DMS153 treated with DMSO at 0.1 percent for 48 hours (cell line): ENCODE measurements at regions not wholly inside any gene's neighbourhood (a gene's known extent, or its start where the extent isn't known, plus 50 kb on each side); places are given as distances from the start of the nearest gene placed in this dataset.

ENCODE experiments used
- DNase-seq: peaks from one replicate; lab custom pipeline; 2025; ENCODE audit not compliant: unreplicated experiment; lab: John Stamatoyannopoulos, UW

DNA sequence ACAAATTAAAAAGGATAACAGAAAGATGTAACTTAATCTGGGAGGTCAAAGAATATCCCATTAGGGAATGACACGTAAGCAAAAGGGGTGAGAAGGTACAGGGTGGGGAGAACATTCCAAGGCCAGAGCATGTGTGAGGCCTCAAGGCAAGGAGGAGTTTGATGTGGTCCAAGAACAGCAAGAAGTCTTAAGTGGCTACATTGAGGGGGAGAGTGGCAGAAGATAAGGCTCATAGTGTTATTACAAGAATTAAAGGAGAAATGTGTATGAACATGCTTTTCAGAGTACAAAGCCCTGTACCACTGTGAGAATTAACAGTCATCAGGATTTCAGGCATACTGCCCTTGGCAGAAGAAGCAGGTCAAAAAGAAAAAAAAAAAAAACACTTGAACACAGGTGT, 174.4 kb upstream of the ERBB4 start:
- DNase-seq, result no peak

DNA sequence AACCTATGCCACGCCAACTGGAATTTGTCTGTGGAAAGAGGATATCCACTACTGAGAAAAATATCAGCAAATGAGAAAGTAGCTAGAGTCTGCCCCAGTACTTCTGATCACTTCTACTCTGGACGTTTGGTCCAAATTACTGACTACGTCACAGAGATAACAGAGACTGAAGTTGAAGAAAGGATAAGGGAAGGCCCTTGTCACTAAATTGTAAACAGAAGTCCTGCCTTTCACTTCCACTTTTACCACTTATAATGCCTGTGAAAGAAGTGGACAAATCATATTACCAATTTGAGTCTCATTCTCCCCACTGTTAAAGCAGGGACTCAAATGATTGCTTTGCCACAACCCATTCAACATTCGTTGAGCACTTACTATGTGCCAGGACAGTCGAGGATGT, 173.9 kb upstream of the ERBB4 start:
- DNase-seq, result no peak

DNA sequence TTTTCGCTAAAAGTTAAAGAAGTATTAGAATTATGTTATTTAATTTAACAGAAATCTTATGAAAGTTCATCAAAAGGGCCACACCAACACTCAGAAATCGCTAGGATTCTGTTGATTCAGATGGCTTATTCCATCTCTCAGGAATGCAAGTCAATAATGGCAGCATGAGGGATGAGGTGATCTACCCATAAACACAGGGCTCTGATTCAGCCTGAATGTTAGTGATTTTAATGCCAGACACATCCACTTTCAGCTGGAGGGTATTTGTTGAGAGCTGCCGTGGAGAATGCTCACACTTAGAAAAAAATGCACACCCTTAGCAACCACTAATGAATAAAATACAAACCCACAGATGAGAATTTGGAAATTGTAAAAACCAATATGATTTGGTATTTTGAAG, 173.3 kb upstream of the ERBB4 start:
- DNase-seq, result no peak

DNA sequence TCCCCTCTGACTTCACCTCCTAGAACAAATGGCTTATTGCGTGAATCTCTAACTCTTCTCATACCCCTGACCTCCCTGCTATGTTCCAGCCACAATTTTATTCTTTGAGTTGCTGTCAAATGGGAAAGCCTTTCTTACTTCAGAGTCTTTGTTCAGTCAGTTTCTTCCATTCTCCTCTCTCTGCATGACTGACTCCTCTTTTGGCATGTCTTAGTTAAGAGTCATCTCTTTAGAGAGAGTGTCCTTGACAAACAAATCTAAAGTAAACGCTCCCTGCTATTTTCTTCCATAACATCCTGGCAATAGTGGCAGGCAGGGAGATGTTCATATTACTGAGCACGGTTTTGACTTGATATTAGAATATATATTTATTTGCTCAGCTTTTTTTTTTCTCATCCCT, 170.7 kb upstream of the ERBB4 start:
- DNase-seq, result no peak

DNA sequence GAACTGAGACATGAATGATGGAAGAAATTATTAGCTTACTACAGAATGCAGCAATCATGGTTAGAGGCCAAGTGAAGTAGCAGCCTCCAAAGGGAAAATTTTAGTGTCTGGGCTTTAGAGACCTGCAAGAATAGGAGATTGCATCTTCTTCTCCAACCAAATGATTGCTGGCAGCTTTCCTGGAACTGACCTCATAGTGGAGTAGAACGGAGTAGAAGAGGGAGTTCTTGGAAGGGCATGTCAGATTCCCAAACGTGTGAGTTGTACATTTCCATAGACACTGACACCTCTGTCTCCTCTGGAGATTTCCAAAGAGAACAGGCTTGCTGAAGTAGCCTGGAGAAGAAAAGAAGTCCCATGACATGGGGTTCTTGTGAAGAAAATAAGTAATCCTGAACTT, 169.8 kb upstream of the ERBB4 start:
- no peak for DNase-seq

DNA sequence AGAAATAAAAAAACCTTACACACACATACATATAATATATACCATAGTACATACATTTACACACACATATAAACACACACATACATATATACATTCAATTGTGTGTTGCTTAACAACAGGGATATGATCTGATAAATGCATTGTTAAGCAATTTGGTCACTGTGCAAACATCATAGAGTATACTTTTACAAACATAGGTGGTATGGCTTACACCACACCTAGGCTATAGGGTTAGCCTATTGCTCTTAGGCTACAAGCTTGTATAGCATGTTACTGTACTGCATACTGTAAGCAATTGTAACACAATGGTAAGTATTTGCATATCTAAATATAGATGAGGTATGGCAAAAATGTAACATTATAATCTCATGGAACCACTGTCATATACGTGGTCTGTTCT, 156.8 kb upstream of the ERBB4 start:
- DNase-seq, result no peak

DNA sequence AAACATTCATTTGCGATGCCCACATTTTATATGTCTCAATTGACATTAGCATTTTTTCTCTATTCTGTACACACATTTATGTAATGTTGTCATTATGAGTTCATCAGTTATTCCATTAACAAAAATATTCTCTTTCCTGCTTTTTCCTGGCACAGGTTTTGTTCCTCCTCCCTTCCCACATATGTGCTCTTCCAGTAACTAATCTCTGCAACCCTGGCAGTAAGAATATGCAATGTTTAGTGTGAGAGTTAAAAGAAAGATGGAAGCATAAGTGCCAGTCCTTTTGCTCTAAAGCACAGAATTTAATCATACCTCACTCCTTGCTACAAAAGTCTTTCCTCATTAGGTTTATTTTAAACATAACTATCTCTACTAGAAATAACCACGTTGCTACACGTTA, 155.8 kb upstream of the ERBB4 start:
- no peak for DNase-seq

DNA sequence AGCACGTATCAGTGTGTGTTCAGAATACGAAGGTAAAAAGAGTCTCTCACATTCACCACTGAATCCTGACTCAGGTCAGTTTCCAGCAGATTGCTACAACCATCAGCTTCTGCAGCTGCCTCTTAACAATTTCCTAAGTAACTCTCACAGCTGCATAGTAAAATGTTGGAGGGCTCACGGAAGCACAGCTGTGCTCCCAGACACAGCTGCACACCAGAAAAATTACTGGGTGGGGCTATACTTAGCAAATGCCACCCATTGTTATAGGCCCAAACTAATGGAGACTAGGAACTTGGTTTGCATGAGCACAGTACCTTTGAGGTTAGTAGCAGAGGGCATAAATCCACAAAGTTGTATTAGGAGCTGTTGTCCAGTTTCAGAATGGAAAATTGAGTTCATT, 153.9 kb upstream of the ERBB4 start:
- DNase-seq, result no peak

DNA sequence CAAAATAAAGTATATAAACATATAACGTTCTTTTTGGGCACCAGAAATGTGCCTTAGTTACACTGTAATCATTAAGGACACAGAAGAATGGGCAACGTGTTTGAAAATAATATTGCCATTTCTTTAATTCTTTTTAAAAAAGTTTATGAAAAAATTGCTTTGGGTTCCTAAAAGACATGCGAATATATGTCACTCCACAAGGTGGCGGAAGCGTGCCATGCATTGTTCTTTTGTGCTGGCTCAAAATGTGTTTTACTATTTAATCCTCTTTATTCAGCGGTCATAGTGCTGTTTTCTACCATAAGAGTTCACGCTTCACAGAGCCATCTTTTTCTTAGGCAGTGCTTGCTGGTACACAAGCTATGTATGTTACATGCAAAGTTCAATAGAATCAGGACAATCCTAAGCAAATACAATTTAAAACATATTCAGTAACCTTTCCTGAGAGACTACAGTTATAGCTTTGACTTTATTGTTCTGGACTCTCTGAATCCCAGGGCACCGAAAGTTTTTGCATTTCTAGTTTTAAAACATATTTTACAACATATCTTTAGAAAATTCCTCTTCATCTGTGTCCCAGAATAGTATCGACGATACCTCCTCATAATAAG, 147.8 kb upstream of the ERBB4 start:
- DNase-seq, result peak; percentile 27

DNA sequence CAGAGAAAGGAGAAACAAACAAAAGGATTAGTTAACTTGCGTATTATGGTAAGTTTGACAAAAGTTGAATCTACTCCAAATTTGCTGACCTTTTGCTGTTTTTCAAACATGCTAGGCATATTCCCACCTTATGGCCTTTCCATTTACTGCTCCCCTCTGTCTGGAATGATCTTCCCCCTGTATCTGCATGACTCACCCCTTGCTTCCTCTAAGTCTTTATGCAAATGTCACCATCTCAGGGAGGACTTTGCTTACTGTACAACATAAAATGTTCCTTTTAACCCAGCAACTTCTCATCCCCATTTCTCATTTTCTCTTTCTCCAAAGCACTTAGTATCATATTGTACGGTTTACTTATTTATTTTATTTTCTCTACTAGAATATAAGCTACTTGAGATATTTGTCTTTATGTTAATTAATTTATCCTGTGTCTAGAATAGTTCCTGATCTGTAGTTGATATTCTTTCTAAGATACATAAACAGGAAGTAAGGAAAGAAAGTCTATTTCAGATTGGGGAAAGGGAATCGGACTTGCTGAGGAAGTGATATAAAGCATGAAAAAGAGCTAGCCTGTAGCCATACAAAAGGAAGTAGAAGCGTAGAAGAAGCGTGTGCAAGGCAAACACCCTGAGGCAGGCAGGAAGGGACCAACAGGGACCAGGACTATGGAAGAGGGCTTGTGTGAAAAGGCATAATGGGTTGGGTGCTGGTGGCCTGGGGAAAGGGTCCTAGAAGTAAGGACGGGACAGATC, 144.9 kb upstream of the ERBB4 start:
- DNase-seq, result no peak

DNA sequence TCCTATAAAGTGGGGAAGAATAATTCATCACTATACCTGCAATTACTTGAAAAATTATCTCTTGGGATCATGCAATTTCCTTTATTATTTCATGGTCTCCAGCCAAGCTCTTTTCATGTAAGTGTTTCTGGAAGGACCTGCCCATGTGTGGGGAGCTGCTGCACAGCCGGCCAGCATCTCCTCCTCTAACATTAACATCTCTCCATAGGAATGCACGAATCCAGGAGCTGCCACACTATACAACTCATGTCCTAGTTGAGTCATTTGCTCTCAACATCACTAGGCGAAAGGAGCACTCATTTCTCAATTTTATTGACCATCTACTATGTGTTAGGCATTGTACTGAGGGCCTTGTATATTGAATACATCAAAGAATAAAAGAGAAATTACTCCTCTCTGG, 144.3 kb upstream of the ERBB4 start:
- DNase-seq, result no peak

DNA sequence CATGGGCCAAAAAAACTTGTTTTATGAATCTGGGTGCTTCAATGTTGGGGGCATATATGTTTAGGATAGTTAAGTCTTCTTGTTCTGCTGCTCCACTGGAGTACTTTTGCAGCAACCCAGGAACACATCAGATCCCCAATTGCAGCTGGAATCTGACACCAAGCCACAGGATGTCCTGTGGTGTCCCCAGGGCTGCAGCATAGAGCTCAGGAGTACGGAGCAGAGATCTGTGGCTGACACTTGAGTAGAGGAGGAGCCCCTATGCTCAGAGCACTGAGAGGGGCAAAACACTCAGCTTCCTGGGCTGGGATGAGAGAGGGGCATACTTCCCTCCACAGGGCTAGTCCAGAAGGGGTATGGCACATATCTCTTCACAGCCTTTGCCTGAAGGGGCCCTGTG, 138.9 kb upstream of the ERBB4 start:
- no peak for DNase-seq

DNA sequence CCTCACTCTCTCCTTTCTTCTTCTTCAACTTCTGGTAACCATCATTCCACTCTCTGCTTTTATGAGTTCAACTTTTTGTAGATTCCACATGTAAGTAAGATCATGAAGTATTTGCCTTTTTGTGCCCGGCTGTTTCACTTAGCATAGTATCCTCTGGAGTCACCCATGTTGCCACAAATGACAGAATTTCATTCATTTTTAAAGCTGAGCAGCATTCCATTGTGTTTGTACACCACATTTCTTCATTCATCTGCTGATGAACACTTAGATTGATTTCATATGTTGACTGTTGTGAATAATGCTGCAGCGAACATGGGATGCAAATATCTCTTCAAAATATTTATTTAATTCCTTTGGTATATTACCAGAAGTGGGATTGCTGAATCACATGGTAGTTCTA, 133.6 kb upstream of the ERBB4 start:
- no peak for DNase-seq

DNA sequence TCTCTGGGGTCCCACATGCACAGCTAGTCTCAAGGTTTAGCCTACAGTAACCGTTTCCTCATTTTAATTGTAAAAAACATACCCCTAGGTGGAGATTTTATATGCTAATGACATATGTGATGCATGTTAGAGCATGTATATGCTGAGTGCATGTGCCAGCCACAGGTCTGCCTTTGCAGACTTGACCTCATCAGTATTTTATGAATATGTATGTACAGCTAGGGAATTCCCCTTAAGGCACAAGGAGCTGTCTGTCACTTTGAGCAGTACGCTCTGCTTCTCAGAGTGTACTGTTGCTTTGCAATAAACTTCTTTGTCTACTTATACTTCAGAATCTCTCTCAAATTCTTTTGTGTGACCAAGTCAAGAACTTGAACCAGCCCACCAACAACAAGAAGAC, 131.2 kb upstream of the ERBB4 start:
- no peak for DNase-seq

DNA sequence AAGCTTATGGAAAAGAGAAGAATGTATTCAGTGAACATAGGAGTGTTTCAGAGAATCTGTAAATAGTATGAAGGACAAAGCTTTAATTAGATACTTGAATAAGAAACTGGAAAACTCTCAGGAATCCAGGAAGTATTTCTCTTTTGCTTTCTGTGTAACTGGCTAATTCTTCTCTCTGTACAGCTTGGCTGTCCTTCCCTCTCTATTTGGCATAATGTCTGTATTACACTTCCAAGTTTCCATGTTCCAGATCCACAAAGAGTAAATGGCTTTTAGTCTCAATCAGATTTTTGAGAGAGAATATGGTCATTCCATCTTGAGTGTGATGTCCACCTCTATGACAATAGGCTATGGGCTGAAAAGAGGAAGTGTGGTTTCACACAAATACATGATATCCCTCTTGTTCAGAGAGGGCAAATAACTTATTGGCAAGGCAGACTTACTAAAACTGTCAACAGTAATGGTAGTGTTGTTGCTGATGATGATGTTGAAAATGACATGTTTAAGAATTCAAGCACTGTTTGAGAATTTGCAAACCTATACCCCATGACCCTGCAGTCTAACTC, 129.2 kb upstream of the ERBB4 start:
- no peak for DNase-seq

DNA sequence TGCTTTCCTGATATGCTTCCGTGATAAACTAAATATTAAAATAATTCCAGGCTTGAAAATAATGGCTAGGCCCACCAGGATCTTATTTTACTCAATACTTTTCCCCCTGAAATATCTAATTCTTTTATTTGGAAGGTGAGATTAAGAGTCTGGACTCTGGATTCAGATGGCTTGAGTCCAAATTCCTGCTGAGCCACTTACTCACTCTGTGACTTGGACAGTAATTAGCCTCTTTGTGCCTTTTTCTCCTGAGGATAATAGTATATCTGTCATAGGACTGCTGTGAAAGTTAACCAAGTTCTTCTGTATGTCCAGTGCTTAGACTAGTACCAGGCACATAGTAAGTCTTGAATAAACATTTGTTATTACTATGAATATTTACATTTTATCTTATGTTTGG, 127.3 kb upstream of the ERBB4 start:
- no peak for DNase-seq

DNA sequence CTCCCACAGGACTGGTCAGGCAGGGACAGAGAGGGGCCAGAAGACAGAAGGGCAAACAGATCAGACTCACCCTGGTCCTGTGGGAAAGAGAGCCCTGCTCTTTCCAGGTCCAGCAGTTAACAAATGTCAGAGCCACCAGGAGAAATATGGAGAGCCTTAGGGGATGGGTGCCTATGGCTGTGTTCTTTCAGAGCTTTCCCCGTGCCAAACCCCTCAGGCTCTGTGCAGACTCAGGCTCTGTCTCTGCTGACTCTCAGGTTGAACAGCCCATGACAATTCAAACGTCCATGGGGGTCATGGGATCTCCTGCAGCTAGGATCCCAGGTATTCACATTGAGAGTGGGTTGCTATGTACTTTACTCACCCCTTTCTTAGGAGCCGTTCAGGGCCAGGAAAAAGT, 120.8 kb upstream of the ERBB4 start:
- no peak for DNase-seq

DNA sequence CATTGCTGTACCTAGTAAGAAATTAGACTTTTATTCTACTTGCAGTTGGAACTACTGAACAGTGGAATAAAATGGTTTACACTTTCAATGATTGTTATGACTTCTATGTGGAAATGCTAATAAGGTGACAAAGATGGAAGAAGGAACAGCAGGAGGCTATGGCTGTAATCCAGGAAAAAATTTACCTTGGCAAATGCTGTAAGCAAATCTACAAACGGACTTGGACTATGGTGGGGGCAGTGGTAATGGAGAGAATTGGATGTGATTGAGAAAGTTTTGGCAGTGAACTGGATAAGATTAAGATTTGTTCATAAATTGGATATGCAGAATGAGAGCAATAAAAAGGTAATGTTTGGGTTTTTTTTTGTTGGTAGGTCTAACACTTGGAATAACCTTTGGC, 111.0 kb upstream of the ERBB4 start:
- no peak for DNase-seq

DNA sequence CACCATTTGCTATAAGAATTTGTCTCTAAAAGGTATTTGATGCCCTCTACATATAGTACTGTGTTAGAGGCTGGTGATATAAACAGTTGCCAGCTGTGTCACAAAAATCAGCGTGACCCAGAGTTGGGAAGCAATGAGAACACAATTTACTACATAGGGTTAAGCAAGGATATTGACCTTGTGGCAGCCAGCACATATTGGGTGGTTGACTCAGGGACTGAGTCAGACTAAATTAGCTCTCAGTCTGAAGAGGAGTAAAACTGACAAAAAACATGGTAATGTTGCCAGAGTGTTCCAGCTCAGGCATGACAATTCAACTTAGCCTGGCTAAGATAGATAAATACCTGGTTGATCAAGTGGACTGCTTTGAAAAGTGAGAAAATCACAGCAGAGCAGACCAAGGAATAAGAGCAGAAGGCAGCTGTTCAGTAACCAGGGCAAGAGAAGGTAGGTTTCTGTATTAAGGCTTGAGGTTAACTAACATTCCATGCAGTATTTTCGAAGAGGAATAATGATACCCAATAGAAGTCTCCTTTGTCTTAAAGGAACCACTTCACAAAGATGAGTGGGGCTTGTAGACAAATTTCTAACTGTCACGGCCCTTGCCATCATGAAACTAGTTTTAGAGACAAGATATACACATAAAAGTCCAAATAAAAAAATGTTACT, 108.2 kb upstream of the ERBB4 start:
- DNase-seq, result no peak

DNA sequence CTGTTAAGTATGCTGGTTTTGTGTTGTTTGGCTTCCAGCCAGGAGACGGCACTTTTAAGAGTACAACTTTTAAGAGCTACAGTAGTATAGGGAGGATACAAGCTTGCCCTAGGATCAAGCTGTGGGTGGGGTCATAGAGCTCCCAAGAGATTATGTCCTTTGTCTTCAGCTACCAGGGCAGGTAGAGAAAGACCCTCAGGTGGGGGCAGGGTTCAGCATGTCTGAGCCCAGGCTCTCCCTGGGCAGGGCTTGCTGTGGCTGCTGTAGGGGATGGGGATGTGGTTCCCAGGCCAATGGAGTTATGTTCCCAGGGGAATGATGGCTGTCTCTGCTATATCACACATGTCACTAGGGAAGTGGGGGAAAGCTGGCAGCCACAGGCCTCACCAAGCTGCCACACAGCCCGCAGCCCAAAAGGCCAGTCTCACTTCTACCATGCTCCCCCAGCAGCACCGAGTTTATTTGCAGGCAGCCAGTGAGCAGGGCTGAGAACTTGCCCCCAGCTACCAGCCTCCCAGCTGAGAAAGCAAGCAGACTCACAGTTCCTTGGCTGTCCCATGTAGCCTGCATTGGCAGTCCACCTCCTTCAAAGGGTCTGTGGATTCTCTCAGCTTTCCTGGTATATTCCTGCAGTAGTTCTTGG, 105.7 kb upstream of the ERBB4 start:
- DNase-seq, result no peak

DNA sequence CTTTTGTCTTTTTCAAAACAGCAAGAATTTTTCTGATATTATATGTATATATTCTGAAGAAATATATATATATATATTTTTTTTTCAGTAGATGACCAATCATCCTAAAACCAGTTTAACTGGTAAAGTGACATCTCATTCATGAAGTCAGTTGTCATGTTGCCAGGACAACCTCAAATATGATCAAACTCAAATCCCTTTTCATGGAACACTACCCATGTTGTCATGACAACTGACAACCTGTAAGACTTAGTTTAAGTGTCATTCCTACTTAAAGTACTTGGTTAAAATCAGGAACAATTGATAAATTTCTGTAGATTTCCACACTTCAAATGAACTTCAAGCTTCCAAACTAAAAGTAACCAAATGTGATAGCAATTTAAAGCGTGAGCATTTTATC, 101.8 kb upstream of the ERBB4 start:
- DNase-seq, result no peak

DNA sequence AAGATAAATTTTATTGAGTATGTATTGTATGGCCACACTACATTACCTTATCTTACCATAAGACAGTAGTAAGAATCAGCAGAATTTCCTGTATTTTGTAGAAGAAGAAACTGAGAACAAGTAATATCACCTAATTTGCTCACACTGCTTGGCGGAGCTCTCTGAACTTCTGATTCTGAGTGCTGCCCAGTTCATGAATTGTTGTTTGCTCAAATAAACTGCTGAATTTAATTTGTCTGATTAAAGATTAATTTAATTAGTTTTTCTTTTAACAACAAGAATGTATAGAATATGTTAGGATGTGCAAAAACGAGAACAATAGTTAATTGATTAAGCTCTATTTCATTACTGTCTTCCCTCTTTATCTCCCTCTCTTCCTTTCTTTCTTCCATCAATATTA, 100.1 kb upstream of the ERBB4 start:
- no peak for DNase-seq
